Mesendoderm (in vitro differentiated cells): ENCODE measurements at regions not wholly inside any gene's neighbourhood (a gene's known extent, or its start where the extent isn't known, plus 50 kb on each side); places are given as distances from the start of the nearest gene placed in this dataset.

Source experiments
- DNase-seq: peaks from one replicate; pipeline ENCODE4 v3.0.0; 2013
- H2AK5ac ChIP-seq: 2 replicates; pipeline ENCODE4 v1.6.1; 2013; ENCODE audit warnings: low read length, inconsistent platforms
- H2BK120ac ChIP-seq: 2 replicates; pipeline ENCODE4 v1.6.1; 2013; ENCODE audit warnings: low read depth, mild to moderate bottlenecking, low read length, moderate library complexity, mixed read lengths
- H2BK15ac ChIP-seq: replicated peaks from 2 replicates; pipeline ENCODE4 v1.6.1; 2013; ENCODE audit warnings: low read depth, mild to moderate bottlenecking, moderate library complexity
- H2BK5ac ChIP-seq: 2 replicates; pipeline ENCODE4 v1.6.1; 2013; ENCODE audit warnings: low read length, inconsistent platforms
- H3K18ac ChIP-seq: 2 replicates; pipeline ENCODE4 v1.6.1; 2013; ENCODE audit warnings: mild to moderate bottlenecking, low read length, mixed read lengths
- H3K23ac ChIP-seq: one replicate; pipeline ENCODE4 v1.6.1; 2013; ENCODE audit warnings: low read length
- H3K27ac ChIP-seq: 2 replicates; pipeline ENCODE4 v1.5.1; 2013; ENCODE audit warnings: low read depth, mild to moderate bottlenecking, inconsistent platforms, low read length, moderate library complexity
- H3K27me3 ChIP-seq: 2 replicates; pipeline ENCODE4 v1.6.1; 2013; ENCODE audit warnings: low read length, control low read depth, mild to moderate bottlenecking, inconsistent platforms; ENCODE audit not compliant: insufficient read depth, poor library complexity
- H3K36me3 ChIP-seq: 2 replicates; pipeline ENCODE4 v1.6.1; 2013; ENCODE audit warnings: low read length, inconsistent platforms; ENCODE audit not compliant: control insufficient read depth, insufficient read depth
- H3K4ac ChIP-seq: one replicate; pipeline ENCODE4 v1.6.1; 2013; ENCODE audit warnings: low read depth, mild to moderate bottlenecking, low read length, moderate library complexity
- H3K4me1 ChIP-seq: 2 replicates; pipeline ENCODE4 v1.6.1; 2013; ENCODE audit warnings: low read depth, low read length, inconsistent platforms; ENCODE audit not compliant: control insufficient read depth
- H3K4me2 ChIP-seq: 2 replicates; pipeline ENCODE4 v1.6.1; 2013; ENCODE audit warnings: low read length
- H3K4me3 ChIP-seq: 2 replicates; pipeline ENCODE4 v1.5.1; 2013; ENCODE audit warnings: mild to moderate bottlenecking, low read length
- H3K56ac ChIP-seq: one replicate; pipeline ENCODE4 v1.6.1; 2013; ENCODE audit warnings: low read length
- H3K79me1 ChIP-seq: 2 replicates; pipeline ENCODE4 v1.6.1; 2013; ENCODE audit warnings: low read length, inconsistent platforms
- H3K79me2 ChIP-seq: 2 replicates; pipeline ENCODE4 v1.6.1; 2013; ENCODE audit warnings: mild to moderate bottlenecking, low read length; ENCODE audit not compliant: control insufficient read depth, insufficient read depth
- H3K9ac ChIP-seq: 2 replicates; pipeline ENCODE4 v1.6.1; 2013; ENCODE audit warnings: low read length, inconsistent platforms
- H4K5ac ChIP-seq: one replicate; pipeline ENCODE4 v1.6.1; 2013; ENCODE audit warnings: low read length
- H4K8ac ChIP-seq: one replicate; pipeline ENCODE4 v1.6.1; 2013; ENCODE audit warnings: low read depth, mild to moderate bottlenecking, control low read depth, low read length, moderate library complexity
- WGBS: extraction: QIAGEN DNeasy Blood & Tissue Kit; methylation state at CpG from one replicate; pipeline ENCODE4 v1.1.7; 2013; ENCODE audit warnings: low lambda C conversion rate, missing lambda C conversion rate; ENCODE audit not compliant: insufficient coverage; ENCODE audit errors: extremely low coverage; 5-methylcytosine and 5-hydroxymethylcytosine counted together

DNA sequence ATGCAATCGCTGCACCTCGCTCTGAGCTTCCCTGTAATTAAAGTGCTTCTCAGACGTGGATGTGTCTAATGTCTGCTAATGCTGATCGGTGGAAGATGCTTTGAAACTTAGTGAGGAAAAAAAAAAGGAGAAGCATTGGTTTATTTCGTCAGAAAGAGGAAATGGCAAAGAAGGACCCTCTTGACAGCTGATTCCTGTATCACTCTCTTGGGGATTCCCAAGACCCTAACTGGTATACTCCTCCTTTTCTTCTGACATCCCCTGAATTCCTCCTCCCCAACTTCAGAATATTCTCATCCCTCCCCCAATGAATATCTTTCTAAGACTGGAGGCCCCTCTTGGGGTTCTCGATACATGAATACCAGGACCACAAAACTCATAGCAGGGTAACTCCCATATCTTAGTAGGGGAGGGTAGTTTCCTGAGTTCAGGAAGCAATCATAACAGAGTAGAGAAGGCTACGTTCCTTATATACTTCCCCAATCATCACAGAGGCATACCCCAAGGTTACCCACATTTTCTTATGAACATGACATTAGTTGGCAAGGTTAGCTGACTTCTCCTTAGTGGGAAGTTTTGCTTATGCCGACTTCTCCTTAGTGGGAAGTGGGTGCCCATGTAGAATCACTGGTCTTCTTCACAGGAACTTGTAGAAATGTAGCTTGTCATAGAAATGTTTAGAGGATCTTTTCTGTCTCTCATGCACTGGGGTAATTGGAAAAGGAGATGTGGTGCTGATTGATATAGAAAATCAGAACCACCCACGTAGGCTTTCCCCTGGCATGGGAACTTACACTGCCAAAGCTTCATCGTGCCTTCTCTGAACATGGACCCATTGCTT, 63.8 kb upstream of the ATXN1 start:
- Histone ChIP-seq H3K79me1 (no peaks in the 10 kb centered on the region), H2BK5ac (no peak overlapping the region), H3K4me2 (no peak overlapping the region), H3K56ac (no peak overlapping the region), H2BK15ac (no peak overlapping the region), H2AK5ac (no peak overlapping the region), H3K9ac (no peak overlapping the region), H3K18ac (no peak overlapping the region), H4K5ac (no peak overlapping the region), H3K27ac (no peak overlapping the region), H4K8ac (no peak overlapping the region), H3K36me3 (no peaks in the 10 kb centered on the region), H2BK120ac (no peak overlapping the region), H3K23ac (no peak overlapping the region), H3K79me2 (no peaks in the 10 kb centered on the region), H3K4me3 (no peak overlapping the region), H3K27me3 (no peaks in the 10 kb centered on the region), H3K4ac (no peak overlapping the region), H3K4me1 (no peaks in the 10 kb centered on the region)
- DNase-seq, result no peak
- WGBS, result no CpG with 5 or more reads among the region's 10 CpGs

DNA sequence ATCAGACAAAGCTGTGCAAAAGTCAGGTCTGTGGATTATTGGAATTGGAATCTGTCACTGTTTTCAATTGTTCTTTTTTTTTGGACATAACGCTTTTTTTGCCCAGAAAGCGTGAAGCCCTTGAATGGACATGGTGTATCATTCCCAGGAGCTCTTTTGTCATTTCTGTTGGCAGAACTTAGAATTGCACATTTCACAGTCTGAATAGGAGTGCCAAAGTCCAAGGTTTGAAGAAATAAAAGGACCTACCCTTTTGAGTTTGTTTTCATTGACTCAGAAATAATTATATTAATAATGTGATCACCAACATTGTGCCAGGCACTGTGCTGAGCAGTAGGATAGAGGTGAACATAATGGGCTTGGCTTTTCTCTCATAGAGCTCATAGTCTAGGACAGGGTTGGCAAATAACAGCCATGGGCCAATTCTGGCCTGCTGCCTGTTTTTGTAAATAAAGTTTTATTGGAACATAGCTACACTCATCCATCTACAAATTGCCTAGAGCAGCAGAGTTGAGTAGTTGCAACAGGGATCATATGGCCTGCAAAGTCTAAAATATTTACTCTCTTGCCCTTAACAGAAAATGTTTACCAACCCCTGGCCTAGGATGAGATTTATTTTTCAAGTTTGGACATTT, 62.6 kb upstream of the ATXN1 start:
- H3K9ac ChIP-seq, result no peak overlapping the region
- no peak overlapping the region for H3K4me3 ChIP-seq
- no peak overlapping the region for H4K8ac ChIP-seq
- WGBS, result no CpG with 5 or more reads among the region's 2 CpGs
- H3K27ac ChIP-seq, result no peak overlapping the region
- H3K79me1 ChIP-seq, result no peaks in the 10 kb centered on the region
- H3K4me1 ChIP-seq, result no peaks in the 10 kb centered on the region
- no peak overlapping the region for H2BK15ac ChIP-seq
- H3K4ac ChIP-seq, result no peak overlapping the region
- DNase-seq, result no peak
- H3K4me2 ChIP-seq, result no peak overlapping the region
- H3K36me3 ChIP-seq, result no peaks in the 10 kb centered on the region
- no peak overlapping the region for H3K18ac ChIP-seq
- H2BK120ac ChIP-seq, result no peak overlapping the region
- no peak overlapping the region for H3K56ac ChIP-seq
- no peak overlapping the region for H2BK5ac ChIP-seq
- no peaks in the 10 kb centered on the region for H3K79me2 ChIP-seq
- H3K23ac ChIP-seq, result no peak overlapping the region
- H3K27me3 ChIP-seq, result no peaks in the 10 kb centered on the region
- no peak overlapping the region for H4K5ac ChIP-seq
- no peak overlapping the region for H2AK5ac ChIP-seq

DNA sequence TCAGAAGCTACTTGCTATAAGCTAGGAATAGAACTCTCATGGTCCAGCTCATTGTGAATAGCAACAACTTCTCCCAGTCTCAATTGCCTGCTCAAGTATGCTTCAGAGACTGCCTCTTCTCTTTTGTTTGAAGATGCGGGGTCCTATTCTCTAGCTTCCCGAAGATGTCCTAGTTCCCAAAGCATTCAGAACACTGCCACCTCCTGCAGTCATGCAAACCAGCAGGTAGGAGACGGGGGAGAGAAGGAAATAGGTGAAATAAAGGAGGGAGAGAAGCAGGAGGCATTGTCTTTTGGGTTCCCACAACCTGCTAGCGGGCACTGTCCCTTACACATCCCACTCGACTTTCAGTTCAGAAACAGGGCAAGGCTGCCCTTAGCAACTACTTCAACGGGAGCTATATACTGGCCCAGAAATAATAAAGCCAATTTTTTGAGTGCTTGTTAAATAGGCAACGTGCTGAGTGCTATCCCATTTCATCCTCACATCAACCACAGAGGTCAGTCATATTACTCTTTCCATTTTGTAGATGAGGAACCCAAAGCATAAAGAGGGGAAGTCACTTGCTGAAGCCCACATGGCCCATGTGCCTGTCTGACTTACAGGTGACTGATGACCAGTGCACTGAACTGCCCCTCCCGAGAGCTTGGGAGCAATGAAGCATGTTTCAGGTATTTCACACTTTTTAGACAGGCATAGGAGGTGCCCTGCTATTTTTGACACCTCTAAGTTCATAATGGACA, 61.9 kb upstream of the ATXN1 start:
- Histone ChIP-seq H3K4me2 (no peak overlapping the region), H2AK5ac (no peak overlapping the region), H4K5ac (no peak overlapping the region), H3K23ac (no peak overlapping the region), H4K8ac (no peak overlapping the region), H3K56ac (no peak overlapping the region), H3K9ac (no peak overlapping the region), H3K18ac (no peak overlapping the region), H2BK5ac (no peak overlapping the region), H3K4ac (no peak overlapping the region), H3K36me3 (no peaks in the 10 kb centered on the region), H3K4me1 (no peaks in the 10 kb centered on the region), H2BK120ac (no peak overlapping the region), H2BK15ac (no peak overlapping the region), H3K27ac (no peak overlapping the region), H3K79me2 (no peaks in the 10 kb centered on the region), H3K79me1 (no peaks in the 10 kb centered on the region), H3K27me3 (no peaks in the 10 kb centered on the region), H3K4me3 (no peak overlapping the region)
- peak; percentile 32 for DNase-seq
- no CpG with 5 or more reads among the region's 8 CpGs for WGBS

DNA sequence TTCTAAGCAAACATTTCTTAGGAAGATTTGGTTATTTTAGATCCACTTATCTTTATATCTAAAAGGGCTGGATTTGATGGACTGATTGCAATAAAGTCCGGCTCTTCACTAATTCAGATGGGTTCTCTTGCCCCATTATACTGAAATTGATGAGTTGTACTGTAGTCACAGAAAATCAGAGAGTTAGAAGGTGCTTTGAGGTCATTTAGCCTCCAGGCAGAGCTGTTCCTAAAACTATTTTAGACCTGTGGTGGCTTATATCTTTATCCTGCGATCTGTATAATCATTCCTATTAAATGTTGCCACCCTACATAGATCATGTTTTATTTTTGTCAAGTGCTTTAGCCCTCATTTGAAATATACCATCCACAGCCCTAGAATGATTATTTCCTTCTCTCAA, 61.3 kb upstream of the ATXN1 start:
- H3K4me3 ChIP-seq, result no peak overlapping the region
- no peaks in the 10 kb centered on the region for H3K36me3 ChIP-seq
- no peak overlapping the region for H3K9ac ChIP-seq
- no peak overlapping the region for H2BK5ac ChIP-seq
- H2AK5ac ChIP-seq, result no peak overlapping the region
- no peak overlapping the region for H4K8ac ChIP-seq
- no peak for DNase-seq
- no peak overlapping the region for H4K5ac ChIP-seq
- no peaks in the 10 kb centered on the region for H3K27me3 ChIP-seq
- no peak overlapping the region for H3K18ac ChIP-seq
- no peak overlapping the region for H2BK120ac ChIP-seq
- WGBS, result no CpG with 5 or more reads among the region's 2 CpGs
- H3K56ac ChIP-seq, result no peak overlapping the region
- H3K4me1 ChIP-seq, result no peaks in the 10 kb centered on the region
- no peak overlapping the region for H3K4me2 ChIP-seq
- no peak overlapping the region for H3K4ac ChIP-seq
- no peaks in the 10 kb centered on the region for H3K79me1 ChIP-seq
- no peaks in the 10 kb centered on the region for H3K79me2 ChIP-seq
- H3K23ac ChIP-seq, result no peak overlapping the region
- no peak overlapping the region for H2BK15ac ChIP-seq
- no peak overlapping the region for H3K27ac ChIP-seq

DNA sequence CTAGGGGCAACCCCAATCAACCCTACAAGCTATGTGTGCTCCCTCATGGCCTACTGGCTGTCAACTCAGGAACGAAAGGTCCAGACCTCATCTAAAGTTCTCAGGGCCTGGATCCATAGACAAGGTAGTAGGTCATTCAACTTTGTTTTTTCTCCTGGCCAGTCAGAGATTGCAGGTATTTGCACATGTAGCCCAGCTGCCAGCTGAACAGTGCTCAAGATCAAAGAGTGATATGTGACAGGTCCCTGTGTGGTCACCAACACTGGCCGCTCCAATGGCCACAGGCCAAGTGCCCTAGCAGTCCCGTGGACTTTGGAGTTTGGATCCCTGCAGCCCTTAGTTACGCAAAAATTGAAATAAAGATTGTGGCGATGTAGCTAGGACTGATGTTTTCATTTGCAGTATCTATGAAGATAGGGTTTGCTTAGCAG, 60.6 kb upstream of the ATXN1 start:
- no peak for DNase-seq
- Histone ChIP-seq H3K4me2 (no peak overlapping the region), H3K56ac (no peak overlapping the region), H2BK15ac (no peak overlapping the region), H3K79me1 (no peaks in the 10 kb centered on the region), H3K36me3 (no peaks in the 10 kb centered on the region), H3K18ac (no peak overlapping the region), H3K27me3 (no peaks in the 10 kb centered on the region), H4K8ac (no peak overlapping the region), H3K9ac (no peak overlapping the region), H4K5ac (no peak overlapping the region), H2BK120ac (no peak overlapping the region), H2AK5ac (no peak overlapping the region), H2BK5ac (no peak overlapping the region), H3K4me3 (no peak overlapping the region), H3K79me2 (no peaks in the 10 kb centered on the region), H3K4ac (no peak overlapping the region), H3K23ac (no peak overlapping the region), H3K27ac (no peak overlapping the region), H3K4me1 (no peaks in the 10 kb centered on the region)
- WGBS, result no CpG with 5 or more reads among the region's 5 CpGs
